Effector memory CD8-positive, alpha-beta T cell (primary cell): ENCODE measurements at regions not wholly inside any gene's neighbourhood (a gene's known extent, or its start where the extent isn't known, plus 50 kb on each side); places are given as distances from the start of the nearest gene placed in this dataset.
"Not testable (repeated sequence)": the region's sequence is repeated elsewhere in the genome, so short reads cannot be mapped to it uniquely, and the experiment has no call there.

Experiments
- ATAC-seq: fragments of 150-1000 bp; cut with Tn5 transposase; replicated peaks from 2 replicates; pipeline ENCODE4 v1.10.0; 2021; ENCODE audit warnings: mild to moderate bottlenecking, moderate library complexity
- DNase-seq, 3 experiments: peaks; one replicate each; pipeline ENCODE4 v3.0.0; 2021
- H3K27ac Mint-ChIP-seq, 2 donors: one replicate each; pipeline ENCODE4 v1.8.0; 2022; ENCODE audit warnings: mild to moderate bottlenecking in 2 of 2, mixed read lengths in 2 of 2, moderate library complexity in 2 of 2
- H3K27me3 Mint-ChIP-seq, 2 donors: one replicate each; pipeline ENCODE4 v1.8.0; 2022; ENCODE audit warnings: mixed read lengths in 2 of 2
- H3K36me3 Mint-ChIP-seq: one replicate; pipeline ENCODE4 v1.8.0; 2022; ENCODE audit warnings: mild to moderate bottlenecking, moderate library complexity, mixed read lengths; ENCODE audit not compliant: insufficient read depth
- H3K4me1 Mint-ChIP-seq, 2 donors: one replicate each; pipeline ENCODE4 v1.8.0; 2022; ENCODE audit warnings: low read depth in 2 of 2, mixed read lengths in 2 of 2
- H3K4me3 Mint-ChIP-seq, 2 donors: one replicate each; pipeline ENCODE4 v1.8.0; 2022; ENCODE audit warnings: mild to moderate bottlenecking in 2 of 2, mixed read lengths in 2 of 2, moderate library complexity in 2 of 2
- H3K9me3 Mint-ChIP-seq, 2 donors: one replicate each; pipeline ENCODE4 v1.8.0; 2022; ENCODE audit warnings: mixed read lengths in 2 of 2

GRCh38 chr2:153420394-153420793, 58.2 kb downstream of the RPRM start:
- DNase-seq (no peak), ATAC-seq (no peak)
- Mint-ChIP-seq H3K36me3 (no peaks in the 10 kb centered on the region), H3K9me3 (peaks cover 2 to 5% of the 10 kb centered on the region in 2 donors), H3K4me3 (no peak overlapping the region), H3K4me1 (no peaks in the 10 kb centered on the region), H3K27me3 (no peaks in the 10 kb centered on the region), H3K27ac (no peak overlapping the region)

DNA sequence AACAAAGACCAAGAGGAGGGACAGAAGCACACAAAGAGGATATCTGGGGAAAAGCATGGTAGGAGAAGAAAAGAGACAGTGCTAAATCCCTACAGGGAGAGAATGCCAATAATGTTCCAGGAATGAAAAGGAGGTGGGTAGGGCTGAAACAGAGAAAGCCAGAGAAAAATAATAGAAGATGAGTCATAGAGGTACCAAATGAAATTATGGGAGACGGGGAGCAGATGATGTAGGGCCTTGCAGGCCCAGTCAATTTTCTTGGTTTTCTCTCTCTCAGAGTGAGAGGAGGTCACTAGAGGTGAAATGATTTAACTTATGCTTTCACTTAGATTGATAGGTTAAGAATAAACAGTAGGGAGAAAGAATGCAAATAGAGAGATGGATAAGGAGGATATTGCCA, 61.5 kb downstream of the RPRM start:
- no peak for DNase-seq
- Mint-ChIP-seq H3K4me1 (no peaks in the 10 kb centered on the region), H3K4me3 (no peak overlapping the region), H3K27ac (no peak overlapping the region), H3K36me3 (no peaks in the 10 kb centered on the region), H3K27me3 (no peaks in the 10 kb centered on the region), H3K9me3 (peaks cover 1 to 4% of the 10 kb centered on the region in 2 donors)
- ATAC-seq: no peak

GRCh38 chr2:153416071-153416470, 62.5 kb downstream of the RPRM start:
- DNase-seq (no peak), ATAC-seq (no peak)
- Mint-ChIP-seq H3K27me3 (no peaks in the 10 kb centered on the region), H3K4me1 (no peaks in the 10 kb centered on the region), H3K4me3 (no peak overlapping the region), H3K9me3 (peaks cover 0 to 1% of the 10 kb centered on the region in 2 donors), H3K27ac (no peak overlapping the region), H3K36me3 (no peaks in the 10 kb centered on the region)

DNA sequence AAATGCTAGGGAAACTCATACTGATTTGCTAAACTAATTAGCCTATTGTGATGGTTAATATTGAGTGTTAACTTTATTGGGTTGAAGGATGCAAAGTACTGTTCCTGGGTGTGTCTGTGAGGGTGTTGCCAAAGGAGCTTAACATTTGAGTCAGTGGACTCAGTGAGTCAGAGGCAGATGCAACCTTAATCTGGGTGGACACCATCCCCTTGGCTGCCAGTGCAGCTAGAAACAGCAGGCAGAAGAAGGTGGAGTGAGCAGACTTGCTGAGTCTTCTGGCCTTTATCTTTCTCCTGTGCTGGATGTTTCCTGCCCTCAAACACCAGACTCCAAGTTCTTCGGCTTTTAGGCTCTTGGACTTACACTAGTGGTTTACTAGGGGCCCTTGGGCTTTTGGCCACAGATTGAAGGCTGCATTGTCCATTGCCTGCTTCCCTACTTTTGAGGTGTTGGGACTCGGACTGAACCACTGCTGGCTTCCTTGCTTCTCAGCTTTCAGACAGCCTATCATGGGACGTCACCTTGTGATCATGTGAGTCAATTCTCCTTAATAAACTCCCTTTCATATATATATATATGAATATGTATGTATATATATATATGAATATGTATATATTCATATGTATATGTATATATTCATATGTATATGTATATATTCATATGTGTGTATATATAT, 69.7 kb downstream of the RPRM start:
- no peak for ATAC-seq
- Mint-ChIP-seq H3K27ac (no peak overlapping the region), H3K9me3 (peaks cover 0 to 8% of the 10 kb centered on the region in 2 donors), H3K27me3 (no peaks in the 10 kb centered on the region), H3K4me3 (no peak overlapping the region), H3K4me1 (no peaks in the 10 kb centered on the region), H3K36me3 (no peaks in the 10 kb centered on the region)
- no peak for DNase-seq

DNA sequence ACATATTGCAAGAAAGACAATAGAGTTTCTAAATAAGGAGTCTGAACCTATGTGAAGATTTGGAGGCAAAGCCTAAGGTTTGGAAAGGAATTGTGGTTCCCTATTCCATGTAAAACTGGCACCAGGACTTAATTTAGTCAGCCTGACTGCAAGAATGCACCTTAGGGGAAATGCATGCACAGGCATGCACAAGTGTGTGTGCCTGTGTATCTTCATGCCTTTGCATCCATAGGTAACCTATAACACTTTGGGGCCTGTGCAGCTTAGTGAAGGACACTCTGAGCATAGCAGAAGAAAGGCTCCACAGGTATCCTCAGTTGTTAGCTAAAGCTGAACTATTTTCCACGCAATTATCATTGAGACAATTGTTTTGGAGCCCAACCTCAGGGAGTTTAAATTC, 73.4 kb downstream of the RPRM start:
- Mint-ChIP-seq H3K4me3 (no peak overlapping the region), H3K4me1 (no peaks in the 10 kb centered on the region), H3K36me3 (no peaks in the 10 kb centered on the region), H3K9me3 (peaks cover 0 to 5% of the 10 kb centered on the region in 2 donors), H3K27ac (no peak overlapping the region), H3K27me3 (no peaks in the 10 kb centered on the region)
- ATAC-seq (no peak), DNase-seq (no peak)

DNA sequence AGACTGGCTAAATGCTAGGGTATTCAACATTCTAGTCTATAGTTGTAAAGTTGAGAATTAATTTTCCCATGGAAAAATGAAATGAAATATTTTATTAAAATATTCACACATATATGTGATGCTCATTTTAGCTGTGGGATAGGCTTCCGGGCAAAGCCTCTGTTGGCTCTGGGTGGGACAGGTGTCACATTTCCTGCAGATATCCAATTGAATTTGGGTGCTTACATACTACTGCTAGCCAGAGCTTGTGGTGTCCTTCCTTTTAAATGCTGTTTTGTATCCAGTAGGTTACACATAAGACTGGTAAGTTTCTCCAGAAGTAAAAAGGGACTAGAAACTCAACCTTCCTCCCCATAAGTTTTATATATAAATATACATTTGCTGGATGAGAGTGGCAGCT, 73.8 kb downstream of the RPRM start:
- no peak for DNase-seq
- Mint-ChIP-seq H3K27ac (no peak overlapping the region), H3K36me3 (no peaks in the 10 kb centered on the region), H3K27me3 (no peaks in the 10 kb centered on the region), H3K4me3 (no peak overlapping the region), H3K9me3 (peaks cover 0 to 4% of the 10 kb centered on the region in 2 donors), H3K4me1 (no peaks in the 10 kb centered on the region)
- ATAC-seq: no peak

DNA sequence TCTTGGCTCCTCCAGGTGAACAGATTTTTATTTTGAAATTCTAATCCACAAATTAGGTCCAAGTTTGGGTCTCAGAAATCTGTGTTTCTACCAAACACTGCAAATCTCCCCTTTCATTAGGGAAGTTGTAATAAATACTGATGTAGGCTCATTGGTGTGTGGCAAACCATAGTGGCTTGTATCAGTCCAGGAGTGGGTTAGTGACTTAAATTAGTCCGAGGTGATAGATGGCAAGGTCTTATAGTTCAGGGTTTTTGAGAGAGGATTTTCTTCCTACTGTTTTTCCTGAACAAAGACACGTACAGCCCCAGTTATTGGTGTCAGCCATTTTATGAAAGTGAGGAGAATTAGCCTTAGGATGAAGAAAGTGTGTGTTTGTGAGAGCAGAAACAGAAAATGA, 74.6 kb downstream of the RPRM start:
- ATAC-seq: no peak
- no peak for DNase-seq
- H3K9me3 Mint-ChIP-seq: peaks cover 0 to 4% of the 10 kb centered on the region in 2 donors
- no peak overlapping the region for H3K4me3 Mint-ChIP-seq
- no peak overlapping the region for H3K27ac Mint-ChIP-seq
- H3K36me3 Mint-ChIP-seq: no peaks in the 10 kb centered on the region
- no peaks in the 10 kb centered on the region for H3K27me3 Mint-ChIP-seq
- no peaks in the 10 kb centered on the region for H3K4me1 Mint-ChIP-seq

- not testable (repeated sequence) for H3K4me1 Mint-ChIP-seq, H3K27me3 Mint-ChIP-seq, ATAC-seq, H3K4me3 Mint-ChIP-seq, H3K27ac Mint-ChIP-seq, H3K36me3 Mint-ChIP-seq, H3K9me3 Mint-ChIP-seq, DNase-seq
These were observed 75.2 kb downstream of the RPRM start for GRCh38 chr2:153403352-153403751.

DNA sequence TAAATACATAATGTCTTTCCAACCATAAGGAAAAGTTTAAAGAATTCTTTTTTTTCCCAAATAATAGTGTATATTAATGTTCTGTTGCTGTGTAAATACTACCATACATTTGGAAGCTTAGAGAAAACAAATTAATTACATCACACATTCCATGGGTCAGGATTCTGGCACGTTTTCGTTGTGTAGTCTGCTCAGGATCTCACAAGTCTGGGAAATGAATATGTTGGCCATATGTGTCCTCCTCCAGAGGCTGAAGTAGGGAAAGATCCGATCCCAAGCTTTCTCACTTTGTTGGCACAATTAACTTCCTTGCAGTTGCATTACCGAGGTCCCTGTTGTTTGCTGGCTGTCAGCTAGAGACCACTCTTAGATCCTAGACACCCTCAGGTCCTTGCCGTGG, 83.9 kb downstream of the RPRM start:
- Mint-ChIP-seq H3K27me3 (no peaks in the 10 kb centered on the region), H3K27ac (no peak overlapping the region), H3K4me1 (no peaks in the 10 kb centered on the region), H3K9me3 (peaks cover 10 to 14% of the 10 kb centered on the region in 2 donors), H3K4me3 (no peak overlapping the region), H3K36me3 (no peaks in the 10 kb centered on the region)
- DNase-seq (no peak), ATAC-seq (no peak)

GRCh38 chr2:153394247-153394646, 84.3 kb downstream of the RPRM start:
- Mint-ChIP-seq H3K27me3 (no peaks in the 10 kb centered on the region), H3K9me3 (peaks cover 11 to 14% of the 10 kb centered on the region in 2 donors), H3K4me1 (no peaks in the 10 kb centered on the region), H3K27ac (no peak overlapping the region), H3K4me3 (no peak overlapping the region), H3K36me3 (no peaks in the 10 kb centered on the region)
- ATAC-seq (no peak), DNase-seq (no peak)

- H3K27me3 Mint-ChIP-seq: no peaks in the 10 kb centered on the region
- DNase-seq (no peak), ATAC-seq (no peak)
- H3K4me3 Mint-ChIP-seq: no peak overlapping the region
- H3K4me1 Mint-ChIP-seq: no peaks in the 10 kb centered on the region
- H3K36me3 Mint-ChIP-seq: no peaks in the 10 kb centered on the region
- no peak overlapping the region for H3K27ac Mint-ChIP-seq
- H3K9me3 Mint-ChIP-seq: peaks cover 13 to 14% of the 10 kb centered on the region in 2 donors
These were observed 85.0 kb downstream of the RPRM start for GRCh38 chr2:153393518-153393917.

- Mint-ChIP-seq H3K9me3 (peaks cover 10 to 17% of the 10 kb centered on the region in 2 donors), H3K4me3 (no peak overlapping the region), H3K27me3 (no peaks in the 10 kb centered on the region), H3K36me3 (no peaks in the 10 kb centered on the region), H3K4me1 (no peaks in the 10 kb centered on the region), H3K27ac (no peak overlapping the region)
- no peak for DNase-seq
- no peak for ATAC-seq
These were observed 87.4 kb downstream of the RPRM start for GRCh38 chr2:153391131-153391530.

- Mint-ChIP-seq H3K27me3 (no peaks in the 10 kb centered on the region), H3K4me3 (no peak overlapping the region), H3K36me3 (no peaks in the 10 kb centered on the region), H3K4me1 (no peaks in the 10 kb centered on the region), H3K9me3 (peaks cover 9% of the 10 kb centered on the region in 2 donors), H3K27ac (no peak overlapping the region)
- no peak for DNase-seq
- ATAC-seq: no peak
These were observed 90.3 kb downstream of the RPRM start for GRCh38 chr2:153388246-153388645.

DNA sequence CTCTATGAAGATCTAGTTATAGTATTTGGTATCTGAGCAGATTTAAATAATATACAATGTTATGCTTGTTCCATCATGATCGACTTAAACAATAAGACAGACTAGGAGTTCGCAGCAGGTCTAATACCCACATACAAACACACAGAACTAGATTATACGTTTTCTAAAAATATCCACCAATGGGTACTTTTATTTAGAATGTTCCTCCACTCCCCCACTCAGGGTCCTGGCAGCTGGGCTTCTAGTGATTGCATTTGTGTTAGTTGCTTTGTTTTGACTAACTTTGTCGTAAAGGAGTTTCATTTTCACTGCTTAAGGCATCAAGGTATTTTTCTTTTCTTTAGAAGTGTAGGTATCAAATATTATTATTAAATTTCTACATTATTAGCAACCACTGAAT, 91.4 kb downstream of the RPRM start:
- ATAC-seq: no peak
- Mint-ChIP-seq H3K9me3 (peaks cover 4 to 7% of the 10 kb centered on the region in 2 donors), H3K4me3 (no peak overlapping the region), H3K27me3 (no peaks in the 10 kb centered on the region), H3K4me1 (no peaks in the 10 kb centered on the region), H3K36me3 (no peaks in the 10 kb centered on the region), H3K27ac (no peak overlapping the region)
- no peak for DNase-seq

- Mint-ChIP-seq H3K27me3 (no peaks in the 10 kb centered on the region), H3K36me3 (no peaks in the 10 kb centered on the region), H3K9me3 (peaks cover 4 to 7% of the 10 kb centered on the region in 2 donors), H3K4me3 (no peak overlapping the region), H3K4me1 (no peaks in the 10 kb centered on the region), H3K27ac (no peak overlapping the region)
- DNase-seq: no peak
- no peak for ATAC-seq
These were observed 92.1 kb downstream of the RPRM start for GRCh38 chr2:153386481-153386897.
